ENCODE measurements at regions not wholly inside any gene's neighbourhood (a gene's known extent, or its start where the extent isn't known, plus 50 kb on each side); places are given as distances from the start of the nearest gene placed in this dataset.

DNA sequence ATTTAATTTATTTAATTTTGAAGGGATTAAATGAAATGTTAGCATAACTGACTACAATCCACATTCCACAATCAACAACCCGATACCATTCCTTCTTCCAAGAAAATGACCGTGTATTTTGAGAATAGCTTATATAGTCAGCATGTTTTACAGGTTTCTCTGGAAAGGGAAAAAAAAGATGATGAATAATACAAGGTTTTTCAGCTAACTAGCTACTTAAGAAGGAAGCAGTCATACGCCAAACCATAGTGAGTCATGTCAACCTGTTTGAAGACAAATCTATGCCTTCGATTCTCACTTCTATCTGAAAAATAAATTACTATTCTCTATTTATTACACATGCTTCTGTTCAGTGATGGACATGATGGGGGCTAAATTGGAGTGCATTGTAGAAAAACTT, 258.6 kb downstream of the EFNB2 start:
- no CpG with 5 or more reads among the region's 4 CpGs for WGBS (ENCODE audit: insufficient coverage)
- POLR2A ChIA-PET = interaction anchor here in 1 of 2 donors (0.7 kb wide), 1 partner anchor 9 kb away, joined by 3 read pairs; no protein-coding TSS in a partner anchor
- no peak overlapping the region for H3K27ac ChIP-seq (ENCODE audit: low read length)

DNA sequence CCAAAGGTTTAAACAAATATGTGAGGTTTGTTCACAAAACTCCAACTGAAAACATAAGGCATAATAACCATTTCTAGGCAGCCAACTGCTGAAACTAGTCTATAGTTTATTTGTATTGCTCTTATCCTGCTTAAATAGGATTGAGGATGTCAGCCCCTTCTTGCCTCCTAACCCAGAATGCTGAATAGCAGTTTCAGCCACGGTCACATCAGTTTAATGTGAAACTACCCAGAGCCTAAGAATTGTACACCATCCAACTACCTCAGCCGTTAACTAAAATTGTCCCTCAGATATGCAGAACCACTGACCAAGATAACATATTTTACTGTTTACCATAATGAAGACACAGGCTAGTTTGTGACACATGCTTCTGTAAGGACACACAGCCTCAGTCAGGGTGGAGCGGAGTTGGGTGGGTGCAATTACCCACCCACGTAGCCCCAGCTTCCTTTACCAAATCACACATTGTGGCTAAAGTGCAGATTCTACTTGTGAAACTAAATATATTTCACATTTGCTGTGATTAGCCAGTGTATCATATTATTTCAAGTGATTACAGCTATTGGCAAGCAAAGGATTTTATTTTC, 259.9 kb downstream of the EFNB2 start:
- H3K36me3 ChIP-seq (ENCODE audit: control insufficient read depth in 2 of 2, extremely low read depth in 1 of 2, insufficient read depth in 1 of 2, low read length in 1 of 2) = no peaks in the 10 kb centered on the region
- Mint-ChIP-seq H3K4me3 (no peak overlapping the region), H3K4me1 (no peaks in the 10 kb centered on the region), H3K9me3 (peaks cover 0 to 2% (median 0%) of the 10 kb centered on the region in 3 donors), H3K27me3 (no peaks in the 10 kb centered on the region), H3K27ac (no peak overlapping the region), H3K36me3 (no peaks in the 10 kb centered on the region)
- ATAC-seq (replicated peaks in 1 of 4) = no peak
- H3K27me3 ChIP-seq (replicated peaks in 1 of 2; ENCODE audit: control insufficient read depth in 2 of 2, extremely low read depth in 1 of 2, insufficient read depth in 2 of 2, low read length in 1 of 2) = no peaks in the 10 kb centered on the region
- H3K4me1 ChIP-seq (ENCODE audit: control insufficient read depth in 1 of 2, extremely low read depth in 1 of 2, insufficient read depth in 2 of 2, low read length in 2 of 2) = no peaks in the 10 kb centered on the region
- CTCF ChIA-PET = interaction anchor here in 1 of 2 donors (0.6 kb wide), 1 partner anchor 263 kb away, joined by 3 read pairs; no protein-coding TSS in a partner anchor
- no peak overlapping the region for H3K27ac ChIP-seq (ENCODE audit: low read length)
- no peak overlapping the region for H3K4me3 ChIP-seq (ENCODE audit: control insufficient read depth in 1 of 2, extremely low read depth in 1 of 2, low read length in 1 of 2)
- POLR2A ChIA-PET = no interaction called here
- no peak for DNase-seq
- WGBS (ENCODE audit: insufficient coverage) = 73% methylated on average over 2 of the region's 4 CpGs
- H3K9me3 ChIP-seq = no peaks in the 10 kb centered on the region

More for the DNA sequence above, 258.6 kb downstream of the EFNB2 start:
- CTCF ChIA-PET = no interaction called here
- Mint-ChIP-seq H3K9me3 (peaks cover 0 to 2% (median 0%) of the 10 kb centered on the region in 3 donors), H3K36me3 (no peaks in the 10 kb centered on the region), H3K27ac (no peak overlapping the region), H3K4me3 (no peak overlapping the region), H3K4me1 (no peaks in the 10 kb centered on the region), H3K27me3 (no peaks in the 10 kb centered on the region)
- no peaks in the 10 kb centered on the region for H3K27me3 ChIP-seq (replicated peaks in 1 of 2; ENCODE audit: control insufficient read depth in 2 of 2, extremely low read depth in 1 of 2, insufficient read depth in 2 of 2, low read length in 1 of 2)
- no peaks in the 10 kb centered on the region for H3K9me3 ChIP-seq
- DNase-seq = no peak
- H3K4me1 ChIP-seq (ENCODE audit: control insufficient read depth in 1 of 2, extremely low read depth in 1 of 2, insufficient read depth in 2 of 2, low read length in 2 of 2) = no peaks in the 10 kb centered on the region
- H3K4me3 ChIP-seq (ENCODE audit: control insufficient read depth in 1 of 2, extremely low read depth in 1 of 2, low read length in 1 of 2) = no peak overlapping the region
- H3K36me3 ChIP-seq (ENCODE audit: control insufficient read depth in 2 of 2, extremely low read depth in 1 of 2, insufficient read depth in 1 of 2, low read length in 1 of 2) = no peaks in the 10 kb centered on the region
- no peak for ATAC-seq (replicated peaks in 1 of 4)

DNA sequence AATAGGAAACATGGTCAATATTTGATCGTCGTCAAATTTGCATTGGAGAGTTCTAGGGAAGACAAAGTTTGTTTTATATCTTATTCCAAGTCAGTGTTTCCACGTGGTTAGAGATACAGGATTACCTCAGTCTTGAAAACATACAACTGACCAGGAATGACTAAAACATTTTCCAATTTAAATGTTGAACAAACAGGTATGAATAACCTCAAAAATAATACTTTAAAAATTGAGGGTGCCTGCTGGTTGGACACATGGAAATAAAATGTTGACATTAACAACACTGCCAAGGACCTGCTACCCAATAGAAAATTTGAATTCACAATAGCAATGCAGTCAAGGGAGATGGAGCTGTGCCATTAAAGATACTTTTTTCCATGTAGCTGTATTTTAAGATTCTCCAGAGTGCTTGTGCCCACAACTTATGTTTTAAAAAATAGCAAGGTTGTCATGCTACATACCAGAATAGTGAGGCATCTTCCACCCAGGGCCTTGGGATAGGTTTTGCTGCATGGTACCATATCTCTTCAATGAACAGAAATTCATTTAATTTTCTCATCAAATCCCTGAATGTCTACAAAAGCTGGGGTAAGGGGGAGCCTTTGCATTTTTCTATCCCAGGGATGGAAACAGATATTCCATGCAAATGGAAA, 260.8 kb downstream of the EFNB2 start:
- POLR2A ChIA-PET = no interaction called here
- no peaks in the 10 kb centered on the region for H3K36me3 Mint-ChIP-seq
- no peaks in the 10 kb centered on the region for H3K27me3 Mint-ChIP-seq
- WGBS (ENCODE audit: insufficient coverage) = no CpG with 5 or more reads among the region's 3 CpGs
- Histone ChIP-seq H3K36me3 (ENCODE audit: control insufficient read depth in 2 of 2, extremely low read depth in 1 of 2, insufficient read depth in 1 of 2, low read length in 1 of 2) (no peaks in the 10 kb centered on the region), H3K27me3 (replicated peaks in 1 of 2; ENCODE audit: control insufficient read depth in 2 of 2, extremely low read depth in 1 of 2, insufficient read depth in 2 of 2, low read length in 1 of 2) (no peaks in the 10 kb centered on the region), H3K9me3 (no peaks in the 10 kb centered on the region), H3K4me3 (ENCODE audit: control insufficient read depth in 1 of 2, extremely low read depth in 1 of 2, low read length in 1 of 2) (no peak overlapping the region), H3K27ac (ENCODE audit: low read length) (no peak overlapping the region), H3K4me1 (ENCODE audit: control insufficient read depth in 1 of 2, extremely low read depth in 1 of 2, insufficient read depth in 2 of 2, low read length in 2 of 2) (no peaks in the 10 kb centered on the region)
- CTCF ChIA-PET = interaction anchor here in 1 of 2 donors (0.5 kb wide), 1 partner anchor 796 kb away, joined by 3 read pairs; no protein-coding TSS in a partner anchor
- H3K4me3 Mint-ChIP-seq = no peak overlapping the region
- no peak overlapping the region for H3K27ac Mint-ChIP-seq
- no peak for ATAC-seq (replicated peaks in 1 of 4)
- no peak for DNase-seq
- H3K9me3 Mint-ChIP-seq = peaks cover 0 to 2% (median 0%) of the 10 kb centered on the region in 3 donors
- H3K4me1 Mint-ChIP-seq = no peaks in the 10 kb centered on the region

DNA sequence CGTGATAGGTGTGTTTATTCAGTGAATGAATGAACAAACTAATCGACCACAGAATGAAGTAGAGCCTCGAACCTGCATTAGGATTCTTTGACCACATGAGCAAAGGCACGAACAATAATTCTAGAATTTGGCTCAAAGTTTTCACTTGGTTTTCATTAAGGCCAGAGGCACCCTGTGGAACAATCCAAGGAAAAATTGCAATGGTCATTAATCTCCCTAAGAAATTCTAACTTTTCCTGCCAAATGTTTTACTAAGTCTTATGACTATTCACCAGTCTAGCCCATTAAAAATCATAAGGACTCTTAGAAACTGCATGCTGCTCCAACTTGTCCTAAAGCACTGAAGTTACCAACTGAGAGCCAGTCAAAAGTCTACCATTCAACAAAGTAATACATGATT, 271.7 kb downstream of the EFNB2 start:
- H3K9me3 Mint-ChIP-seq = peaks cover 0 to 12% (median 5%) of the 10 kb centered on the region in 3 donors

DNA sequence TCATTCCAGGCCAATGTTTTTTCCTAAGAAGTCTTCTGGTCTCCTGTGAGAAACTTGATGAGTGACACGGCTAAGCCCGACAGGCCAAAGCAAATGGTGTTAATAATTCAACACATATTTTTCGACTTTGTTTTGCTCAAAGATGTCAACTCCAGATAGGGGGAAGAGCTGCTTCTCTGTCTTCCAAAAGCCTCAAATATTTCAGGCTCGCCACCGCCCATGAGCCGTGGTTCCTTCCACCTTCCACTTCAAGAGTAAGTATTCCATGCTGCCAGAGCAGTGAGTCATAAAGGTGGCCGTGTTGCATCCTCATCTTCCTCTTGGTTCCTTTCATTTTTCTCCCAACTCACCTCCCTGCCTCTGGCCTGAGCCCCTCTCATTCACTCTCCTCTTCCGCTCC, 272.6 kb downstream of the EFNB2 start:
- H3K27me3 ChIP-seq (replicated peaks in 1 of 2; ENCODE audit: control insufficient read depth in 2 of 2, extremely low read depth in 1 of 2, insufficient read depth in 2 of 2, low read length in 1 of 2) = no peaks in the 10 kb centered on the region
- no peaks in the 10 kb centered on the region for H3K36me3 ChIP-seq (ENCODE audit: control insufficient read depth in 2 of 2, extremely low read depth in 1 of 2, insufficient read depth in 1 of 2, low read length in 1 of 2)
- ATAC-seq (replicated peaks in 1 of 4) (no peak), DNase-seq (no peak)
- no peak overlapping the region for H3K4me3 Mint-ChIP-seq
- no peaks in the 10 kb centered on the region for H3K4me1 Mint-ChIP-seq
- H3K9me3 ChIP-seq = no peaks in the 10 kb centered on the region
- CTCF ChIA-PET = no interaction called here
- WGBS (ENCODE audit: insufficient coverage) = 92% methylated on average over 5 of the region's 8 CpGs
- no peak overlapping the region for H3K27ac ChIP-seq (ENCODE audit: low read length)
- no peak overlapping the region for H3K27ac Mint-ChIP-seq
- POLR2A ChIA-PET = no interaction called here
- no peaks in the 10 kb centered on the region for H3K4me1 ChIP-seq (ENCODE audit: control insufficient read depth in 1 of 2, extremely low read depth in 1 of 2, insufficient read depth in 2 of 2, low read length in 2 of 2)
- no peaks in the 10 kb centered on the region for H3K27me3 Mint-ChIP-seq
- H3K9me3 Mint-ChIP-seq = peaks cover 0 to 12% (median 5%) of the 10 kb centered on the region in 3 donors
- H3K36me3 Mint-ChIP-seq = no peaks in the 10 kb centered on the region
- H3K4me3 ChIP-seq (ENCODE audit: control insufficient read depth in 1 of 2, extremely low read depth in 1 of 2, low read length in 1 of 2) = no peak overlapping the region

More for the DNA sequence above, 271.7 kb downstream of the EFNB2 start:
- Histone ChIP-seq H3K27me3 (replicated peaks in 1 of 2; ENCODE audit: control insufficient read depth in 2 of 2, extremely low read depth in 1 of 2, insufficient read depth in 2 of 2, low read length in 1 of 2) (no peaks in the 10 kb centered on the region), H3K4me3 (ENCODE audit: control insufficient read depth in 1 of 2, extremely low read depth in 1 of 2, low read length in 1 of 2) (no peak overlapping the region), H3K36me3 (ENCODE audit: control insufficient read depth in 2 of 2, extremely low read depth in 1 of 2, insufficient read depth in 1 of 2, low read length in 1 of 2) (no peaks in the 10 kb centered on the region), H3K4me1 (ENCODE audit: control insufficient read depth in 1 of 2, extremely low read depth in 1 of 2, insufficient read depth in 2 of 2, low read length in 2 of 2) (no peaks in the 10 kb centered on the region), H3K9me3 (no peaks in the 10 kb centered on the region), H3K27ac (ENCODE audit: low read length) (no peak overlapping the region)
- POLR2A ChIA-PET = no interaction called here
- Mint-ChIP-seq H3K4me3 (no peak overlapping the region), H3K36me3 (no peaks in the 10 kb centered on the region), H3K27me3 (no peaks in the 10 kb centered on the region), H3K27ac (no peak overlapping the region), H3K4me1 (no peaks in the 10 kb centered on the region)
- DNase-seq = no peak
- no peak for ATAC-seq (replicated peaks in 1 of 4)
- WGBS (ENCODE audit: insufficient coverage) = 63% methylated on average over 3 of the region's 4 CpGs
- CTCF ChIA-PET = no interaction called here

DNA sequence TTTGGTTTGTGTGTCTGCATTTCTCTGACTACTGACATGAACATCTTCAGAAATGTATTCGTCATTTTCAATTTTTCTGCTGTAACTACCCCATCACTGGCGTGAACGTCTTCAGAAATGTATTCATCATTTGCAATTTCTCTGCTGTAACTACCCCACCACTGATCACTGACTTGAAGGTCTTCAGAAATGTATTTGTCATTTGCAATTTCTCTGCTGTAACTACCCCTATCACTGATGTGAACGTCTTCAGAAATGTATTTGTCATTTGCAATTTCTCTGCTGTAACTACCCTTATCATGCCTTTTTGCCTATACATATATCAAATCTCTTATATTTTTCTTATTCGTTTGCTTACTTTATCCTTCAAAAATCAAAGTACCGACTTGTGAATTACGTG, 274.0 kb downstream of the EFNB2 start:
- no peaks in the 10 kb centered on the region for H3K27me3 ChIP-seq (replicated peaks in 1 of 2; ENCODE audit: control insufficient read depth in 2 of 2, extremely low read depth in 1 of 2, insufficient read depth in 2 of 2, low read length in 1 of 2)
- no peak overlapping the region for H3K27ac ChIP-seq (ENCODE audit: low read length)
- ChIA-PET CTCF (no interaction called here), POLR2A (no interaction called here)
- no peaks in the 10 kb centered on the region for H3K27me3 Mint-ChIP-seq
- WGBS (ENCODE audit: insufficient coverage) = 96% methylated on average over 4 of the region's 7 CpGs
- no peaks in the 10 kb centered on the region for H3K36me3 Mint-ChIP-seq
- H3K27ac Mint-ChIP-seq = no peak overlapping the region
- no peaks in the 10 kb centered on the region for H3K4me1 ChIP-seq (ENCODE audit: control insufficient read depth in 1 of 2, extremely low read depth in 1 of 2, insufficient read depth in 2 of 2, low read length in 2 of 2)
- H3K4me3 ChIP-seq (ENCODE audit: control insufficient read depth in 1 of 2, extremely low read depth in 1 of 2, low read length in 1 of 2) = no peak overlapping the region
- no peak for DNase-seq
- no peaks in the 10 kb centered on the region for H3K9me3 ChIP-seq
- no peaks in the 10 kb centered on the region for H3K36me3 ChIP-seq (ENCODE audit: control insufficient read depth in 2 of 2, extremely low read depth in 1 of 2, insufficient read depth in 1 of 2, low read length in 1 of 2)
- no peak for ATAC-seq (replicated peaks in 1 of 4)
- no peaks in the 10 kb centered on the region for H3K4me1 Mint-ChIP-seq
- H3K9me3 Mint-ChIP-seq = peaks cover 0 to 8% (median 5%) of the 10 kb centered on the region in 3 donors
- no peak overlapping the region for H3K4me3 Mint-ChIP-seq
